ENCODE measurements at regions not wholly inside any gene's neighbourhood (a gene's known extent, or its start where the extent isn't known, plus 50 kb on each side); places are given as distances from the start of the nearest gene placed in this dataset.

GRCh38 chrX:39476604-39477021 lies 621.1 kb downstream of the BCOR start:
- Histone ChIP-seq H3K27ac (ENCODE audit: extremely low read depth, low read depth, low read length) (no peak overlapping the region), H3K36me3 (ENCODE audit: control insufficient read depth in 2 of 2, insufficient read depth in 1 of 2, low read length in 2 of 2) (no peaks in the 10 kb centered on the region), H3K4me1 (ENCODE audit: control insufficient read depth, insufficient read depth, low read length) (no peaks in the 10 kb centered on the region), H3K4me3 (ENCODE audit: low read depth, low read length) (no peak overlapping the region), H3K9me3 (ENCODE audit: control insufficient read depth, insufficient read depth, low read depth, low read length) (no peaks in the 10 kb centered on the region)
- ChIA-PET POLR2A (interaction anchor here (0.5 kb wide), 1 partner anchor 779 kb away, joined by 6 read pairs; no protein-coding TSS in a partner anchor), CTCF (interaction anchor here (0.6 to 1.1 kb wide), 4 partner anchors 10 to 453 kb away, joined by 3 to 4 read pairs (median 4); no protein-coding TSS in a partner anchor)
- TF ChIP-seq ZNF157 (tag by site-specific recombination; IDR thresholded peaks at IDR 0.05) (no peak), ZFP41 (tag by site-specific recombination; IDR thresholded peaks at IDR 0.05; ENCODE audit: borderline replicate concordance) (no peak), ZNF777 (tag by site-specific recombination; IDR thresholded peaks at IDR 0.05; ENCODE audit: borderline replicate concordance) (no peak), ZNF654 (tag by site-specific recombination; IDR thresholded peaks at IDR 0.05; ENCODE audit: low read depth) (no peak), ZFHX2 (tag by site-specific recombination; conservative IDR thresholded peaks at IDR 0.05) (no peak), ZNF558 (tag by site-specific recombination; IDR thresholded peaks at IDR 0.05) (no peak), ZNF747 (tag by site-specific recombination; IDR thresholded peaks at IDR 0.05) (no peak), ZNF785 (tag by site-specific recombination; IDR thresholded peaks at IDR 0.05) (no peak), ZBTB17 (tag by site-specific recombination; IDR thresholded peaks at IDR 0.05) (no peak), ZNF701 (tag by site-specific recombination; IDR thresholded peaks at IDR 0.05) (no peak)

- ChIA-PET POLR2A (interaction anchor here (0.5 kb wide), 1 partner anchor 778 kb away, joined by 6 read pairs; no protein-coding TSS in a partner anchor), CTCF (interaction anchor here (0.6 to 1.1 kb wide), 3 partner anchors 10 to 453 kb away, joined by 3 to 4 read pairs (median 3); no protein-coding TSS in a partner anchor)
- no peak for TF ChIP-seq ZNF837 (tag by site-specific recombination; IDR thresholded peaks at IDR 0.05)
- no peak for TF ChIP-seq ZNF514 (tag by site-specific recombination; IDR thresholded peaks at IDR 0.05)
- TF ChIP-seq ZNF654 (tag by site-specific recombination; IDR thresholded peaks at IDR 0.05; ENCODE audit: low read depth): no peak
- TF ChIP-seq ZNF138 (tag by site-specific recombination; IDR thresholded peaks at IDR 0.05; ENCODE audit: borderline replicate concordance): no peak
- no peak for TF ChIP-seq ZNF660 (tag by site-specific recombination; IDR thresholded peaks at IDR 0.05)
- TF ChIP-seq KLF8 (tag by site-specific recombination; IDR thresholded peaks at IDR 0.05): no peak
- no peak for TF ChIP-seq ZNF223 (tag by site-specific recombination; IDR thresholded peaks at IDR 0.05)
- TF ChIP-seq ZNF157 (tag by site-specific recombination; IDR thresholded peaks at IDR 0.05): no peak
- no peaks in the 10 kb centered on the region for H3K9me3 ChIP-seq (ENCODE audit: control insufficient read depth, insufficient read depth, low read depth, low read length)
- H3K4me3 ChIP-seq (ENCODE audit: low read depth, low read length): no peak overlapping the region
- no peaks in the 10 kb centered on the region for H3K36me3 ChIP-seq (ENCODE audit: control insufficient read depth in 2 of 2, insufficient read depth in 1 of 2, low read length in 2 of 2)
- no peaks in the 10 kb centered on the region for H3K4me1 ChIP-seq (ENCODE audit: control insufficient read depth, insufficient read depth, low read length)
- H3K27ac ChIP-seq (ENCODE audit: extremely low read depth, low read depth, low read length): no peak overlapping the region
Observed at GRCh38 chrX:39477031-39477761, 620.6 kb downstream of the BCOR start.

GRCh38 chrX:39477762-39478120 lies 620.0 kb downstream of the BCOR start:
- no peaks in the 10 kb centered on the region for H3K36me3 ChIP-seq (ENCODE audit: control insufficient read depth in 2 of 2, insufficient read depth in 1 of 2, low read length in 2 of 2)
- no peaks in the 10 kb centered on the region for H3K9me3 ChIP-seq (ENCODE audit: control insufficient read depth, insufficient read depth, low read depth, low read length)
- no peaks in the 10 kb centered on the region for H3K4me1 ChIP-seq (ENCODE audit: control insufficient read depth, insufficient read depth, low read length)
- ChIA-PET POLR2A (no interaction called here), CTCF (no interaction called here)
- no peak for TF ChIP-seq HOXC10 (CRISPR knock-in tag; IDR thresholded peaks at IDR 0.05)
- no peak overlapping the region for H3K4me3 ChIP-seq (ENCODE audit: low read depth, low read length)
- no peak overlapping the region for H3K27ac ChIP-seq (ENCODE audit: extremely low read depth, low read depth, low read length)

GRCh38 chrX:39479856-39480255 lies 617.9 kb downstream of the BCOR start:
- no peaks in the 10 kb centered on the region for H3K4me1 ChIP-seq (ENCODE audit: control insufficient read depth, insufficient read depth, low read length)
- H3K4me3 ChIP-seq (ENCODE audit: low read depth, low read length): no peak overlapping the region
- POLR2A ChIA-PET: no interaction called here
- H3K9me3 ChIP-seq (ENCODE audit: control insufficient read depth, insufficient read depth, low read depth, low read length): no peaks in the 10 kb centered on the region
- no peaks in the 10 kb centered on the region for H3K36me3 ChIP-seq (ENCODE audit: control insufficient read depth in 2 of 2, insufficient read depth in 1 of 2, low read length in 2 of 2)
- H3K27ac ChIP-seq (ENCODE audit: extremely low read depth, low read depth, low read length): no peak overlapping the region
- TF ChIP-seq ZBTB11 (tag by site-specific recombination; conservative IDR thresholded peaks at IDR 0.05; ENCODE audit: low read depth) (no peak), ZNF830 (tag by site-specific recombination; IDR thresholded peaks at IDR 0.05; ENCODE audit: low read depth) (no peak), ZSCAN16 (tag by site-specific recombination; IDR thresholded peaks at IDR 0.05) (no peak), ZNF488 (tag by site-specific recombination; IDR thresholded peaks at IDR 0.05) (no peak), ZNF785 (tag by site-specific recombination; IDR thresholded peaks at IDR 0.05) (no peak)
- CTCF ChIA-PET: no interaction called here

Measured in HEK293 (cell line).